GM23338 (cell line): ENCODE measurements at regions not wholly inside any gene's neighbourhood (a gene's known extent, or its start where the extent isn't known, plus 50 kb on each side); places are given as distances from the start of the nearest gene placed in this dataset.

ENCODE experiments used
- CREB1 ChIP-seq: fragments of 250-450 bp; sonication (Bioruptor Pico); IDR thresholded peaks from 2 replicates; pipeline ENCODE4 v1.5.0; 2020; ENCODE audit warnings: low read depth, mild to moderate bottlenecking, moderate library complexity
- EZH2 ChIP-seq: fragments of 200-600 bp; sonication (generic); IDR thresholded peaks from one replicate; pipeline ENCODE4 v1.8.0; 2017; ENCODE audit warnings: antibody characterized with exemption, mild to moderate bottlenecking, low read depth; ENCODE audit not compliant: unreplicated experiment
- EZH2phosphoT487 ChIP-seq: fragments of 200-600 bp; sonication (generic); IDR thresholded peaks from one replicate; pipeline ENCODE4 v1.8.1; 2018; ENCODE audit warnings: antibody characterized with exemption; ENCODE audit not compliant: unreplicated experiment
- POLR2AphosphoS5 ChIP-seq: IDR thresholded peaks from 2 replicates; pipeline ENCODE4 v1.6.1; 2016; ENCODE audit warnings: antibody characterized with exemption, low read depth
- ZNF114 ChIP-seq: fragments of 250-450 bp; sonication (Bioruptor Pico); IDR thresholded peaks from 2 replicates; pipeline ENCODE4 v1.5.0; 2020; ENCODE audit warnings: mild to moderate bottlenecking, moderate library complexity
- TF ChIP-seq, protein P1 (sequence below), 2 experiments: fragments of 200-600 bp in 1 of 2; sonication (generic) in 1 of 2; conservative IDR thresholded peaks; 2 replicates each; pipeline versions ENCODE4 v1.5.1 to v1.6.1; 2016 to 2017; ENCODE audit warnings: antibody characterized with exemption in 2 of 2, low read depth in 2 of 2, mild to moderate bottlenecking in 2 of 2, moderate library complexity in 1 of 2
- TF ChIP-seq, protein P2 (sequence below): IDR thresholded peaks from one replicate; pipeline ENCODE4 v1.6.1; 2018; ENCODE audit warnings: antibody characterized with exemption; ENCODE audit not compliant: unreplicated experiment

DNA sequence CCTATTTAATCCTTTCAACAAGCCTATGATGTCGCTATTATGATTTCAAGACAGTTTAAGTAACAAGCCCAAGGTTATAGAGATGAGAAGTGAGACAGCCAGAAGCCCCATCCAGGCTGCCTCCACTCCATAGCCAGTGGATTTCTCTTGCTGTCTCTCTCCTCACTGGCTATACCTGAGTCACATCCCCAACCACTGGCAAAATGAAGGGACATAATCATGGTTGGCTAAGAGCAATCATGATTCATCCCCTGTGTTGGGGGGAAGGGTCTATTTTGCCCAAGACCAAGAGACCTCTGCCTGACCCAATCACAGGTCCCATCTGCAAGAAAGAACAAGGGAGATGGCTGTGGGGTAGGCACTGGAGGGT, 334.9 kb upstream of the GATB start:
- TF ChIP-seq, protein P1, sequence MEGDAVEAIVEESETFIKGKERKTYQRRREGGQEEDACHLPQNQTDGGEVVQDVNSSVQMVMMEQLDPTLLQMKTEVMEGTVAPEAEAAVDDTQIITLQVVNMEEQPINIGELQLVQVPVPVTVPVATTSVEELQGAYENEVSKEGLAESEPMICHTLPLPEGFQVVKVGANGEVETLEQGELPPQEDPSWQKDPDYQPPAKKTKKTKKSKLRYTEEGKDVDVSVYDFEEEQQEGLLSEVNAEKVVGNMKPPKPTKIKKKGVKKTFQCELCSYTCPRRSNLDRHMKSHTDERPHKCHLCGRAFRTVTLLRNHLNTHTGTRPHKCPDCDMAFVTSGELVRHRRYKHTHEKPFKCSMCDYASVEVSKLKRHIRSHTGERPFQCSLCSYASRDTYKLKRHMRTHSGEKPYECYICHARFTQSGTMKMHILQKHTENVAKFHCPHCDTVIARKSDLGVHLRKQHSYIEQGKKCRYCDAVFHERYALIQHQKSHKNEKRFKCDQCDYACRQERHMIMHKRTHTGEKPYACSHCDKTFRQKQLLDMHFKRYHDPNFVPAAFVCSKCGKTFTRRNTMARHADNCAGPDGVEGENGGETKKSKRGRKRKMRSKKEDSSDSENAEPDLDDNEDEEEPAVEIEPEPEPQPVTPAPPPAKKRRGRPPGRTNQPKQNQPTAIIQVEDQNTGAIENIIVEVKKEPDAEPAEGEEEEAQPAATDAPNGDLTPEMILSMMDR (conservative IDR thresholded peaks at IDR 0.05; ENCODE audit: low read depth in 2 of 2): no peak
- no peak for TF ChIP-seq CREB1
- TF ChIP-seq POLR2AphosphoS5: no peak
- TF ChIP-seq, protein P2, sequence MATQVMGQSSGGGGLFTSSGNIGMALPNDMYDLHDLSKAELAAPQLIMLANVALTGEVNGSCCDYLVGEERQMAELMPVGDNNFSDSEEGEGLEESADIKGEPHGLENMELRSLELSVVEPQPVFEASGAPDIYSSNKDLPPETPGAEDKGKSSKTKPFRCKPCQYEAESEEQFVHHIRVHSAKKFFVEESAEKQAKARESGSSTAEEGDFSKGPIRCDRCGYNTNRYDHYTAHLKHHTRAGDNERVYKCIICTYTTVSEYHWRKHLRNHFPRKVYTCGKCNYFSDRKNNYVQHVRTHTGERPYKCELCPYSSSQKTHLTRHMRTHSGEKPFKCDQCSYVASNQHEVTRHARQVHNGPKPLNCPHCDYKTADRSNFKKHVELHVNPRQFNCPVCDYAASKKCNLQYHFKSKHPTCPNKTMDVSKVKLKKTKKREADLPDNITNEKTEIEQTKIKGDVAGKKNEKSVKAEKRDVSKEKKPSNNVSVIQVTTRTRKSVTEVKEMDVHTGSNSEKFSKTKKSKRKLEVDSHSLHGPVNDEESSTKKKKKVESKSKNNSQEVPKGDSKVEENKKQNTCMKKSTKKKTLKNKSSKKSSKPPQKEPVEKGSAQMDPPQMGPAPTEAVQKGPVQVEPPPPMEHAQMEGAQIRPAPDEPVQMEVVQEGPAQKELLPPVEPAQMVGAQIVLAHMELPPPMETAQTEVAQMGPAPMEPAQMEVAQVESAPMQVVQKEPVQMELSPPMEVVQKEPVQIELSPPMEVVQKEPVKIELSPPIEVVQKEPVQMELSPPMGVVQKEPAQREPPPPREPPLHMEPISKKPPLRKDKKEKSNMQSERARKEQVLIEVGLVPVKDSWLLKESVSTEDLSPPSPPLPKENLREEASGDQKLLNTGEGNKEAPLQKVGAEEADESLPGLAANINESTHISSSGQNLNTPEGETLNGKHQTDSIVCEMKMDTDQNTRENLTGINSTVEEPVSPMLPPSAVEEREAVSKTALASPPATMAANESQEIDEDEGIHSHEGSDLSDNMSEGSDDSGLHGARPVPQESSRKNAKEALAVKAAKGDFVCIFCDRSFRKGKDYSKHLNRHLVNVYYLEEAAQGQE: no peak
- no peak for TF ChIP-seq ZNF114
- no peak for TF ChIP-seq EZH2
- no peak for TF ChIP-seq EZH2phosphoT487
